ENCODE measurements at regions not wholly inside any gene's neighbourhood (a gene's known extent, or its start where the extent isn't known, plus 50 kb on each side); places are given as distances from the start of the nearest gene placed in this dataset.
A peak's percentile ranks its signal among the peaks of the same experiment; 100 is the strongest.
"Not testable (repeated sequence)": the region's sequence is repeated elsewhere in the genome, so short reads cannot be mapped to it uniquely, and the experiment has no call there.

DNA sequence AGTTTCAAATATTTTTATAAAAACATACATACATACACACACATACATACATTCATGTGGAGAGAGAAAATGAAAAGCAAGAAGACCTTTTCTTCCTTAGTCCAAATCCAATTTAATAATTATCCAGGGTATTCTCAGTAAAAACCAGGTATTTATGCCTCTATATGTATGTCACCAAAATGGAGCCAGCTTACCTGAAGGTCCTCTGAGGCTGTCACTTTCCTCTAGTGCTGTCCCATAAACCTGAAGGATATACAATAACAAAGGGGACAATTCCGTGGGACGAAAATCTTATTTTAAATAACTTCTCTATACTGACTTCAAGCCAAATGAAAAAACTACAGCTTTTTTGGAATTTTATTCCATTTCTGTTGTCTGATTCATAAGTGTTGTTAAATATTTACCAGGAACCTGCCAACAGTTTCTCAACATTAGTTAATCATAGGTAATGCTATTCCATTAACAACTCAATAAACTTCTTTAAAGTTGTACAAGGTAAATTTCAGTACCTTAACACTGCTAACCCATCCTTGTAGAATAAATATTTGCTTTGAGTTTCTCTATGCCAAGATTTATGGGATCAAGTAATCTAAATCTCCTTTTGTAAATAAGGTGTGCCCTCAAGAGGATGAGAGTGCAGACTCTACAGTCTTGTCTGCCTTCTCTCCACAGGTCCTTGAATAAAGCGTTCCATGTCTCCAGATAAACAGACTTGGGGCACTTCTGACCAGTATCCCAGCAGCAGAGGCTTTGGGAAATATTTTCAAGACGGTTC is 260.3 kb downstream of the AHR start:
- DNase-seq = no peak

DNA sequence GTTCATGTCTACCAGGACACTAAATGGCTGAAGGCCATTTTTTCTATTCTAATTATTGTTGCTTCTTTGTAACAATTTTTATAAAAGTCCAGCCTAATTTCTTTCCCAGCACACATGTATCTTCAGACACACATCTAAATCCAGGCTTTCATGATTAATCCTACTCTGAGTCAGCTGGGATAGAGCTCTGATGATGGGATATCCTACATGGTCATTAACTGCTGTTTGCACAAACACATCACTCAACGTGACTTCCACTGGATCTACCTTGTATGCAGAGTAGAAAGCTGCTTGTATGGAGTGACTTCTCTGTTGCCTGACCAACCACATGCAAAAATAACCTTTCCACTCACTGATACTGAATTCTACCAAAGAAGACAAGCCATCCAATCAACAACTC is 260.9 kb downstream of the AHR start:
- no peak for DNase-seq

- no peak for DNase-seq
Observed at GRCh38 chr7:17560516-17560915, 262.1 kb downstream of the AHR start.

DNA sequence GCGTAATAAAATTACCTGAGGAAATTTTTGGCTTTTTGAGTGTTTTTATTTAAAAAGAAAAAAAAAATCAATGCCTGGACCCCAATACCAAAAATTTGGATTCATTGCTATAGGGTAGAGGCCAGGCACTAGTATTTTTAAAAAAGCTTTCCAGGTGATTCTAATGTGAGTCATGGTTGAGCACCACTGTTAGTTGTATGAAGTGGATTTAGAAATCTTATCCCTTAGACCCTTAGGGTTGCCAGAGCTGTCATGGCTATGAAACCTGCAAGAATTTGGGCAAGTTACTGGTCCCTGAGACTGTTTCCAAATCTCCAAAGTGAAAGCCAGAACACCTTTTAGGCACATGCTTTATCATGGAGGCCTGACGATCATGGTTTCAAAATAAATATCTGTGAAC is 262.5 kb downstream of the AHR start:
- DNase-seq = no peak

DNA sequence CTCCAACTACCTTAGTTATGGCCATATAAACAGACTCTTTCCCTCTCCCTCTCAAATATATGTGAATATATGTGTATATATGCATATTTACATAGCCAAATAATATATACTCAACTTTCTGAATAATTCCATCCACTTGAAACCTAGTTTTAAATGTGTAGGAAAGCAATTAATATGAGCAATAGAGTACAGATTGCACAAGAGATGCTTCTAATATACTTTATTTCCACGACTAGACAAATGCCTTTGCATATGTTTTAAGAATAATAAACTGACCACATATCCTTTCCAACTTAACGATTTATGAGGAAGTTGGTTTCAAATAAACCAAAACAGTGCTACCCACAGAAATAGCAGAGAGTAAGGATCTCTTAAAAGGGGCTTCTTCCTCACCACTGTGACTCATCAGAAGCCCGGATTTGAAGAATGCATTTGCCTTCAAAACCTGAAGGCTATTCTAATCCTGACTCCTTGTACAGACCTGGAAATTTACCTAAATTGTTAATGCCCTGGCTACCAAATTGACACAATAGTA is 266.3 kb downstream of the AHR start:
- peak; percentile 25 to 63 for DNase-seq

GRCh38 chr7:17580141-17580540 is 281.7 kb downstream of the AHR start:
- peak in 1 of 2 donors; percentile 7 for DNase-seq

- DNase-seq = no peak
Observed at GRCh38 chr7:17580856-17581255, 282.4 kb downstream of the AHR start.

- DNase-seq = no peak
Observed at GRCh38 chr7:17581301-17581700, 282.8 kb downstream of the AHR start.

DNA sequence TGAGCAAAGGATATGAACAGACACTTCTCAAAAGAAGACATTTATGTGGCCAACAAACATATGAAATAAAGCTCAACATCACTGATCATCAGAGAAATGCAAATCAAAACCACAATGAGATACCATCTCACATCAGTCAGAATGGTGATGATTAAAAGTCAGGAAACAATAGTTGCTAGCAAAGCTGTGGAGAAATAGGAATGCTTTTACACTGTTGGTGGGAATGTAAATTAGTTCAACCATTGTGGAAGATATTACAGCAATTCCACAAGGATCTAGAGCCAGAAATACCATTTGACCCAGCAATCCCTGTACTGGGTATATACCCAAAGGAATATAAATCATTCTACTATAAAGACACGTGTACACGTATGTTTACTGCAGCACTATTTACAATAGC is 284.2 kb downstream of the AHR start:
- not testable (repeated sequence) for DNase-seq

DNA sequence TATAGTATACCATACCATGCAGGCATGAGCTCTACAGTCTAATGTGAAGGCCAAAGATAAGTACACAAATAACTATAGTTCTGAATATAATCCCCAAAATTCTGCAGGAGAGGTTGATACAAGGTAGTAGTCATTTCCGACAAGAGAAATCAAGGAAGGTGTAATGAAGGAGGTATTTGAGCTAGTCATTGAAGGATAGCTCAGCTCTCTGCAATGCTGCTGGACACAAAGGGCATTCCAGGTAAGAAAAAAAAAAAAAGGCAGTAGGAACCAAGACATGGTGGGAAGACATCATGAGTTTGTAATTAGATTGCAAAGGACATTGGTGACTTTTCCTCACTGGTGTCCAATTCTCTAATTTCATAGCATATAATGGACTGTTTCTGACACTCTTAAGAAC is 285.3 kb downstream of the AHR start:
- no peak for DNase-seq

- no peak for DNase-seq
Observed at GRCh38 chr7:17584822-17585221, 286.4 kb downstream of the AHR start.

DNA sequence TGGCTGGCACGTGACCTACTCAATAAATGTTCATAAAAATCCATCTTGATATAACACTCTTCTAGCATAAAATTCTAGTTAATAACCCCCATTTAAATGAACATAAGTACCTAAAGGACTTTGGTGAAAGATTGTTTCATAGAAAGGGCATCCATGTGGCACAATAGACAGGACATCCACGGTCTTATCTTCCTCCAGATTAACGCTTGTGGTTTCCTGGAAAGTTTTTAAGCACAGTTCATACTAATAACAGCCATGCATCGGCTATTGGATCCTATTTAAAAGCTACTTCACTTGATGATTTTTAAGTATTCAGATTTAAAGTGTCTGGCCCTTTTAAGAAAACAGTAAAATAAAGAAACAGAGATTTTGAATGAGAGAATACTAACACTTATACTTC is 288.3 kb downstream of the AHR start:
- DNase-seq = no peak

GRCh38 chr7:17588730-17589129 is 290.3 kb downstream of the AHR start:
- DNase-seq = no peak

DNA sequence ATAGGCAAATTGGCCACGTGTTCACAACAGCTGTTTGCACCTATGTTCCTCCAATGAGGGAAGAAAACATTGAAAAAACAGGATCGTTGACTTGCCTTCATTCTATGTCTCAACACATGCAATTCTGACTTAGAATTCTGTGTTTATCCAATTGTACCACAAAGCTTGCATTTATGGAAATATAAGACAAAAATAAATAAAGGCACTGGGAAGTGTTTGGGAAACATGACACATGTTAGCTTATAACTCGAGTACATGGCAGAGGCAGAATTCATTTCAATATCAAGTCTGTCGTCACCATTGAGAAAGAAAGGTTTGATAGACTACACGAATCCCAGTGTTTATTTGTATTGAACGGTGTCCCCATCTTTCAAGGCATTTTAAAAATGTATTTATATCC is 291.2 kb downstream of the AHR start:
- no peak for DNase-seq

GRCh38 chr7:17590221-17590620 is 291.8 kb downstream of the AHR start:
- DNase-seq = no peak

DNA sequence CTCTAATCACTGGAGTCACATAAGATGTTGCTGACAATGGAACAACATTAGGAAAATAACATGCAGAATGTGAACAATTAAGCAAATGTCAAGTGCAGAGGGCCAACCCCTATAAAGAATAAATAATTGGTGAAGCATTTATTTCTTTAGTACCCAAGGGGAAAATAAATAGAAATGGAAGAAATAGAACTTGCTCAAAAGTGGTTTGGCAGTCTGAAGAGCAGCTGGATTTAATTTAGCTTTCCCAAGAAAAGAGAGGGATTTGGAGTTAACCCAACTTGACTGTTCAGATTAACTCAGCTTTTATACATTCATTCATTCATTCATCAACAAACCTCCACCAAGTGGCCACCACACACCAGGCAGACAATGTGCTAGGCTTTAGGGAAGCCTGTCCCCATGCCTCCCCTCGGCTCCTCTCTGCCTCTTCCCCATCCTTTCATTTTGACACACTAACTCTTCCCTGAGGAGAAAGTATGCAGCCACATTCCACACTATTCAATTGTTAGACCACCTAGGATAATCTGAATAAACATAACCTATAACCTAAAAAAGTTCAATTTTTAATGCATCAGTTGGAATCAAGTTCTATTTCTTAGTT is 295.5 kb downstream of the AHR start:
- no peak for DNase-seq

GRCh38 chr7:17595546-17595945 is 297.1 kb downstream of the AHR start:
- DNase-seq = no peak

DNA sequence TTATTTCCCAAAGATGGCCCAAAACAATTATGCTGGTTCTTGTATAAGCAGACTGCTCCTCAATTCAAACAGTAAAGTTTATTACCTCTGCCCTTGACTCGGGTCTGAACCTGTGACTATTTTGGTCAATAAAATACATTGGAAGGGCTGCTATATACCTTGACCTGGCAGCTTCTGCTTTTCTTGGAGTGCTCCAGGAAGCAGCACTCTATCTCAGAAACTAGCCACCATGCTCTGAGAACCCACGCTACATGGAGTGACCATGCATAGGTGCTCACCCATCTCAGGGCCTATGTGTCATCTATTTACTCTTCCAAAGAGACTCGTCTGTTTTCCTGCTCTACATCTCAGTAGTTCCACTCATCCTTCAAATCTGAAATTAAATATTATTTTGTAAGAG is 299.9 kb downstream of the AHR start:
- DNase-seq = no peak

DNA sequence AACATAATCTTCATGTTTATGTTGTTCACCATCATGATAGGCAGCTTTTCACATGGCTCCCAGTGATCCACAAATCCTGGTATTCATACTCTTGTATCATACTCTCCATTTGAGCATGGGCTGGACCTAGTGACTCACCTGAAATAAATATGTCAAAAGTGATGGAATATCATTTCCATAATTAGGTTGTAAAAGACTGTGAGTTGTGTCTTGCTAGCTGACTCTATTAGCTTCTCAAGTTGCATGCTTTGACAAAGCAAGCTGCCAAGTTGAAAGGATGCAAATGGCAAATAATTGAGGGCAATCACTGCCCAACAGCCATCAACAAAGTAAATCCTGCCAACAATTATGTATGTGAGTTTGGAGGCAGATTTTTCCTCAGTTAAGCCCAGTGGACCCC is 300.4 kb downstream of the AHR start:
- DNase-seq = no peak

- DNase-seq = no peak
Observed at GRCh38 chr7:17599733-17600339, 301.4 kb downstream of the AHR start.

DNA sequence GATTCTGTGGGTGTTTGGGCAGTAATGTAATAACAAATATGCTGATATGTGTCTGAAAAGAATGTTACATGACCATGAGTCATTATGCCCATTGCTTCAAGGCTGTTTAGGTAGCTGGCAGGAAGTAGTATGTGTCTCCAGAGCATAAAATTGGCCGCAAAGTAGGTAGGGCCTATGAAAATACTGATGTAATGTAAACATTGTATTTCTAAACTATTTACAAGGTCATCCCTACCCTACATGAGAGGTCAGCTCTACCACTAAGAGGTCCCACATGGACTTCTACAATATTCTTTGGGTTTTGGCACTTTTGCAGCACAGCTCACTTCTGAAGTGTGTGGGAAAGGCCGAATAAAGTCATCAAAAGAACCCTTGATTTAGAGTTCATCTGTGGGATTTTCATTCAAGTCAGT is 301.9 kb downstream of the AHR start:
- peak in 1 of 2 donors; percentile 14 for DNase-seq

- DNase-seq = no peak
Observed at GRCh38 chr7:17601921-17602320, 303.5 kb downstream of the AHR start.

GRCh38 chr7:17608114-17608833 is 309.8 kb downstream of the AHR start:
- peak; percentile 45 to 66 for DNase-seq

Measured in inflammatory macrophage (primary cell).